SK-N-SH (cell line): ENCODE measurements at regions not wholly inside any gene's neighbourhood (a gene's known extent, or its start where the extent isn't known, plus 50 kb on each side); places are given as distances from the start of the nearest gene placed in this dataset.

Experiments
- CTCF ChIP-seq: fragments of 200-600 bp; sonication (generic); IDR thresholded peaks from 2 replicates; pipeline ENCODE4 v1.6.1; 2017; ENCODE audit warnings: antibody characterized with exemption, mild to moderate bottlenecking, moderate library complexity
- ELF1 ChIP-seq: IDR thresholded peaks from 2 replicates; pipeline ENCODE4 v1.4.0; 2012
- EP300 ChIP-seq, 2 experiments: IDR thresholded peaks; 2 replicates each; pipeline versions ENCODE4 v1.4.0 to v1.6.1; 2012; ENCODE audit warnings: borderline replicate concordance in 1 of 2, low read depth in 1 of 2, low read length in 1 of 2
- EZH2phosphoT487 ChIP-seq: fragments of 200-600 bp; sonication (generic); IDR thresholded peaks from 2 replicates; pipeline ENCODE4 v1.6.1; 2017; ENCODE audit warnings: low read depth, mixed run types, mild to moderate bottlenecking, antibody characterized with exemption, moderate library complexity, borderline replicate concordance
- FOXM1 ChIP-seq: IDR thresholded peaks from 2 replicates; pipeline ENCODE4 v1.4.0; 2012; ENCODE audit warnings: low read depth, mild to moderate bottlenecking
- GABPA ChIP-seq: IDR thresholded peaks from 2 replicates; pipeline ENCODE4 v1.4.0; 2012; ENCODE audit warnings: low read depth, mild to moderate bottlenecking
- MAX ChIP-seq: IDR thresholded peaks from 2 replicates; pipeline ENCODE4 v1.4.0; 2012; ENCODE audit warnings: low read depth
- POLR2AphosphoS5 ChIP-seq: IDR thresholded peaks from 2 replicates; pipeline ENCODE4 v1.6.1; 2012; ENCODE audit warnings: low read depth, low read length
- TAF1 ChIP-seq: IDR thresholded peaks from 2 replicates; pipeline ENCODE4 v1.6.1; 2012; ENCODE audit warnings: low read depth, mild to moderate bottlenecking, low read length, moderate library complexity, borderline replicate concordance
- TEAD4 ChIP-seq: IDR thresholded peaks from 2 replicates; pipeline ENCODE4 v1.4.0; 2012; ENCODE audit warnings: mild to moderate bottlenecking, borderline replicate concordance; ENCODE audit not compliant: insufficient read depth
- TF ChIP-seq, protein P1 (sequence below): fragments of 150-350 bp; IDR thresholded peaks from 2 replicates; pipeline ENCODE4 v1.6.1; 2017; ENCODE audit warnings: antibody characterized with exemption, low read length, low read depth, borderline replicate concordance

- TF ChIP-seq GABPA (no peak), EP300 (IDR thresholded peaks at IDR 0.05; ENCODE audit: borderline replicate concordance in 1 of 2, low read depth in 1 of 2, low read length in 1 of 2) (no peak), TEAD4 (no peak), CTCF (no peak), TAF1 (no peak), EZH2phosphoT487 (no peak), ELF1 (no peak), POLR2AphosphoS5 (no peak), FOXM1 (no peak), MAX (no peak)
- TF ChIP-seq, protein P1, sequence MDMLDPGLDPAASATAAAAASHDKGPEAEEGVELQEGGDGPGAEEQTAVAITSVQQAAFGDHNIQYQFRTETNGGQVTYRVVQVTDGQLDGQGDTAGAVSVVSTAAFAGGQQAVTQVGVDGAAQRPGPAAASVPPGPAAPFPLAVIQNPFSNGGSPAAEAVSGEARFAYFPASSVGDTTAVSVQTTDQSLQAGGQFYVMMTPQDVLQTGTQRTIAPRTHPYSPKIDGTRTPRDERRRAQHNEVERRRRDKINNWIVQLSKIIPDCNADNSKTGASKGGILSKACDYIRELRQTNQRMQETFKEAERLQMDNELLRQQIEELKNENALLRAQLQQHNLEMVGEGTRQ, result no peak
Measured at GRCh38 chr2:67792681-67793091, 270.1 kb downstream of the C1D start.
